GM10266 (cell line): ENCODE measurements at regions not wholly inside any gene's neighbourhood (a gene's known extent, or its start where the extent isn't known, plus 50 kb on each side); places are given as distances from the start of the nearest gene placed in this dataset.

Experiments used
- DNase-seq: peaks from one replicate; pipeline ENCODE4 v3.0.0; 2012; ENCODE audit errors: extremely low spot score
- TF ChIP-seq, protein P1 (sequence below): IDR thresholded peaks from 2 replicates; pipeline ENCODE4 v1.5.1; 2012; ENCODE audit warnings: mild to moderate bottlenecking, low read depth; ENCODE audit not compliant: control insufficient read depth, insufficient read depth; ENCODE audit errors: missing control alignments

DNA sequence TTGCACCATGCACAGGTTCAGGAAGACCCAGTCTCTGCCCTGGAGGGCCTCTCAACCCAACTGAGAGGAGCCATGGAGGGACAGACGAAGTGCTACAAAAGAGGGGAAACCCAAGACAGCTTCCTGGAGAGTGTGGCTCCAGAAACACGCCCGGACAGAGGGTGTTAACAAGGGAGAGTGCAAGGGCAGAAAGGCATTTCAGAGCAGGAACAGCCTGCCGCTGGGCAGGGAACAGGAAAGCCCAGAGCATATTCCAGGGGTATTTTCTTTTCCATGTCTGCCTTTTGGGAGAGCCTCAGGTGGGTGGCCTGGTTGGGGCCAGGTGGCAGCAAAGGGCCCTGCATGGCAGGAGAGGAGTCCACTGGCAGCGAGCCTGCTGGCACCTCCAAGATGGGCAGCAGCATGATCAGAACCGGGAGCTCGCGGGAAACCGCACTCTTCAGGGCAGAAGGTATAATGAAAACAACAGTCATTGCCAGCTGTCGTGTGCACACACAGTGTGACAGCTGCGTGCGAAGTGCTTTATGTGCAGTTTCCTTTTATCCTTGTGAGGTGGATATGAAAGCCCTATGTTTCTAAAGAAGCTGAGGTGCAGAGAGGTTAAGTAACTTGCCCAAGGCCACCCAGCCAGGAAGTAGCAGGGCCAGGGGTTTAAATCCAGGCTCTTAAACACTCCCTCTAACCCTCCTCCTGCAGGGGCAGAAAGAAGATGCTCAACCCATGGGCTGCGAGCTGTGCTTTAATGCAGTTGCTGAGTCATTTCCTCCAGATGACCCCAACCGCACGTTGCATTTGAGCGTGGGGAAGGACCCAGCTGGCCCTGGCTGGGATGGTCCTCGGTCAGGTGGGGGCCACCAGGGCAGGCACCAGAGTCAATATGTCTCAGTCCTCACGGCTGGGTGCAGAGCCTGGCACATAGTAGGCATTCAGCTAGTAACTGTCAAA is 128.6 kb downstream of the OAT start:
- peak; percentile 35 for DNase-seq

GRCh38 chr10:124288928-124289850 is 129.5 kb downstream of the OAT start:
- DNase-seq = no peak
- TF ChIP-seq, protein P1, sequence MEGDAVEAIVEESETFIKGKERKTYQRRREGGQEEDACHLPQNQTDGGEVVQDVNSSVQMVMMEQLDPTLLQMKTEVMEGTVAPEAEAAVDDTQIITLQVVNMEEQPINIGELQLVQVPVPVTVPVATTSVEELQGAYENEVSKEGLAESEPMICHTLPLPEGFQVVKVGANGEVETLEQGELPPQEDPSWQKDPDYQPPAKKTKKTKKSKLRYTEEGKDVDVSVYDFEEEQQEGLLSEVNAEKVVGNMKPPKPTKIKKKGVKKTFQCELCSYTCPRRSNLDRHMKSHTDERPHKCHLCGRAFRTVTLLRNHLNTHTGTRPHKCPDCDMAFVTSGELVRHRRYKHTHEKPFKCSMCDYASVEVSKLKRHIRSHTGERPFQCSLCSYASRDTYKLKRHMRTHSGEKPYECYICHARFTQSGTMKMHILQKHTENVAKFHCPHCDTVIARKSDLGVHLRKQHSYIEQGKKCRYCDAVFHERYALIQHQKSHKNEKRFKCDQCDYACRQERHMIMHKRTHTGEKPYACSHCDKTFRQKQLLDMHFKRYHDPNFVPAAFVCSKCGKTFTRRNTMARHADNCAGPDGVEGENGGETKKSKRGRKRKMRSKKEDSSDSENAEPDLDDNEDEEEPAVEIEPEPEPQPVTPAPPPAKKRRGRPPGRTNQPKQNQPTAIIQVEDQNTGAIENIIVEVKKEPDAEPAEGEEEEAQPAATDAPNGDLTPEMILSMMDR = no peak

More for the DNA sequence above, 128.6 kb downstream of the OAT start:
- TF ChIP-seq, protein P1 = no peak

DNA sequence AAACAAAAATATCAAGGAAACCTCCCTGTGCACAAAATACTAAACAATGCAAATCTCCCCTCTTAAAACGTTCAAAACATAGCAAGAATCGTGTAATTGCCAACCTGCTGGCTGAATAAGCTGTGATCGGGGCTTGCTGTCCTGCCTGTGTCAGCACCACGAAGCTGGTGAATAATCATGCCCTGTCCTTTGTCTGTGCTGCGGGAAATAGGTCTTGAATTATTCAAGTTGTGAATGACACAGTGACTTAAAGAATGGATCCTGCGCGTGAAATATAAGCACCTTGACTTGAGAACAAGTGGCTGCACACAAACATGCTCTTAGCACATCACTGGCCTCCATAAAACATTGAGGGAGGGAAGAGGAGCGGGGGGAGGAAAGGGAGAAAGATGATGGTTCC is 130.2 kb downstream of the OAT start:
- no peak for DNase-seq
- TF ChIP-seq, protein P1 = no peak

- TF ChIP-seq, protein P1 = no peak
- no peak for DNase-seq
These were observed 130.9 kb downstream of the OAT start for GRCh38 chr10:124287791-124288190.

GRCh38 chr10:124287071-124287685 is 131.5 kb downstream of the OAT start:
- TF ChIP-seq, protein P1 = no peak
- DNase-seq = no peak

DNA sequence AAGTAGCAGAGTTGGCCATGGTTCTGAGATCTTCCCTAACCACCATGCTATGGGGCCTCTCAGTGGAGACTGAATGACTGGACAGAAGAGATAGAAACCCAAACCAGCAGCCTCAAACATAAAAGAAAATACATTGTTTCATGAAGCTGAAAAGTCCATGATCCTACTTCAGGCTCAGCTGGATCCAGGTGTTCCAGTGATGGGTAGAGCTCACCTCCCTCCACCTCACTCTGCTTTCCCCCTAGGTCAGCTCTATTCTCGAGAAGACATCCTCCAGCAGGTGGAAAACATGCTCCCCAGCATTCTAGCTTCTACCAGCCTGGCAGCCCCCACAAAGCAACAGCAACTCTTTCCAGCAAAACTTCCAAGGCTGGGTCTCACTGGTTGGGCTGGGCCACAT is 132.1 kb downstream of the OAT start:
- TF ChIP-seq, protein P1 = no peak

More for the DNA sequence above, 132.1 kb downstream of the OAT start:
- no peak for DNase-seq
